Stimulated activated CD8-positive, alpha-beta memory T cell treated with anti-CD3 and anti-CD28 coated beads, Interleukin-12 subunit alpha, Interleukin-12 subunit beta, amount 100 ng/mL, for 1 hour (primary cell): ENCODE measurements at regions not wholly inside any gene's neighbourhood (a gene's known extent, or its start where the extent isn't known, plus 50 kb on each side); places are given as distances from the start of the nearest gene placed in this dataset.
"Not testable (repeated sequence)": the region's sequence is repeated elsewhere in the genome, so short reads cannot be mapped to it uniquely, and the experiment has no call there.

ENCODE experiments used
- DNase-seq: peaks from one replicate; pipeline ENCODE4 v3.0.0-alpha.2; 2020; ENCODE audit warnings: low read depth

GRCh38 chr10:78096486-78096885 is 62.8 kb downstream of the RPS24 start:
- DNase-seq: not testable (repeated sequence)

- not testable (repeated sequence) for DNase-seq
Measured at GRCh38 chr10:78102593-78102992, 68.9 kb downstream of the RPS24 start.

GRCh38 chr10:78109210-78109609 is 75.5 kb downstream of the RPS24 start:
- DNase-seq: no peak

GRCh38 chr10:78115135-78115853 is 81.6 kb downstream of the RPS24 start:
- no peak for DNase-seq

DNA sequence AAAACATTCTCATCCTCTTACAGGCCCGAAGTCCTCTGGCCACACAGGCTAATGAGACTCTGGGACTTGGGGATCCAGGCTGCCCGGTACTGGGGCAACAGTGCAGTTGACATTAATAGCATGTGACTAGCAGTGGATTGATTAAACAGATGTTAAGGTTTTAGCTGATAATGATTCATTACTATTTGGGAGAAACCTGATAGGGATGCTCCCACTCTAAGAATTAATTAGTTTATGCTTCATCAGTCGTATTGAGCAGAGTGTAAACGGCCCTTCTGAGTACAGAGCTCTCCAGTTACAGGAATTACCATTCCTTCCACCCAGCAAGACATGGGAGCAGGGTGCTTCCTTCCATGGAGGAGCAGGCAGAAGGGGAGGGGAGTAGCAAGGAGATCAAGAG is 82.7 kb downstream of the RPS24 start:
- no peak for DNase-seq

GRCh38 chr10:78118591-78118990 is 84.9 kb downstream of the RPS24 start:
- no peak for DNase-seq

GRCh38 chr10:78121801-78122200 is 88.1 kb downstream of the RPS24 start:
- DNase-seq: no peak

GRCh38 chr10:78124167-78124566 is 90.5 kb downstream of the RPS24 start:
- no peak for DNase-seq

DNA sequence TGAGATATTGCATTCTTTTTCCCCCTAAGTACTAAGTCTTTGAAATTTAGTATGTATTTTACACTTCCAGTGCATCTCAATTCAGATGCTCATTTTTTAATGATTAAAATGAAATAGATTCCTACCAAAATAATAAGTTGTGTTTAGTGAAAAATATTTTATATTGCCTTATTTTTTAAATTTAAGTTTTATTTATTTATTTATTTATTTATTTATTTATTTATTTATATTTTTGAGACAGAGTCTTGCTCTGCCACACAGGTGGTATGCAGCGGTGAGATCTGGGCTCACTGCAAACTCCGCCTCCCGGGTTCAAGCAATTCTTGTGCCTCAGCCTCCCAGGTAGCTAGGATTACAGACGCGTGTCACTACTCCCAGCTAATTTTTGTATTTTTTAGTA is 95.5 kb downstream of the RPS24 start:
- DNase-seq: no peak

DNA sequence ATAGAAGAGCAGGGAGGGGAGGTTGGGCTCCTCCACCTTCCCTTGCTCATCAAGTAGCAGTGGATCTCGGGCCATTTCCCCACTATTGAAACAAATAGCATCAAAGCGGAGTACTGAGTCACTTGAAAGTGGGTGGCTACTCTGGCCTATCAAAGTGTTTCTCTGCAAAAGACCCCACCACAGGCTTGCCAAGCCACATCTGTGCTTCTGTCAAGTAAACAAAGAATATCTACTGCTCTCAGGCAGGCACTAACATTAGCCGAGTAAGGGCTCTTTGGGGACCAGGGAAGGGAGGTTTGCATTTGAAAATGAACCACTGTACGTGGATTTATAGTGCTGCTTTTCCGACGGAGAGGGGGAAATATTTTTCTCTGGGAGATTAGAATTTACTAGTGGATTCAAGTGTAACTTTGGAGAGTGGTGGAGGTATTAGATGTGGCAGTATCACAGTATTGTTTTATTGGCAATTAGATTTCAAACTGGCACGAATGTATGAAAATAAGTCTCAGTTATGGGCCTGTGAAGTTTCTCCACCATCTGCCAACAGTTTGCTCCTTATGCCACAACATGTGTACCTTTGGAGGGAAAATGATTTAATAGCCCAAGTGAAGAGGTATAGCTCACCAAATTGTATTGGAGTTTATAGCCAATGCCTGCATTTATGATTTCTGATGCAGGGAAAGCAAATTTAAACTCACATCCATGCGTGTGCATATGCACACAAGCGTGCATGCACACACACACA is 97.5 kb downstream of the RPS24 start:
- DNase-seq: no peak

DNA sequence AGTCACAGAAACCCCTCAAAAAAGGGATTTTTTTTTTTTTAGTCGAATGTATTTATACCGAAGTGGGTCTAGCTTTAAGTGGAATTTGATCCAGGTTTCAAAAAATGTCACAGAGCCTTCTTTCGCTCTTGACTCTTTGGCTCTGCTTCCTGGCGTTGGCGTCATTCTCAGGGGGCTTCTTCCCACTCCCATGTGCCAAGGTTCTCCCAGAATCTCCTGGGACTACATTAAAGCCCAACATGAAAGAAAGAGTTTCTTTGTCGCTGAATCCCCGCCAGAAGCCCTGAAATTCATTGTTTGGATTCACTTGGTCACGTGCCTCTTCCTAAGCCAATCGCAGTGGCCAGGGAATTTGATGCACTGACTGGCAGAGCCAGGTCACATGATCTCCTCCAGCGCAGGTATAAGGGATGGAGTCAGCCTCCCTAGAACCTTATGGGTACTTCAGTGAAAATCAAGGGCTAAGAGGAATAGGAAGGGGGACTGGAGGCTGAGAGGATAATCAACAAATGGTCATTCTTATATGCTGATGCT is 101.2 kb downstream of the RPS24 start:
- no peak for DNase-seq

GRCh38 chr10:78137147-78137546 is 103.5 kb downstream of the RPS24 start:
- no peak for DNase-seq

GRCh38 chr10:78139341-78139740 is 105.7 kb downstream of the RPS24 start:
- DNase-seq: no peak

GRCh38 chr10:78140066-78140630 is 106.5 kb downstream of the RPS24 start:
- no peak for DNase-seq

DNA sequence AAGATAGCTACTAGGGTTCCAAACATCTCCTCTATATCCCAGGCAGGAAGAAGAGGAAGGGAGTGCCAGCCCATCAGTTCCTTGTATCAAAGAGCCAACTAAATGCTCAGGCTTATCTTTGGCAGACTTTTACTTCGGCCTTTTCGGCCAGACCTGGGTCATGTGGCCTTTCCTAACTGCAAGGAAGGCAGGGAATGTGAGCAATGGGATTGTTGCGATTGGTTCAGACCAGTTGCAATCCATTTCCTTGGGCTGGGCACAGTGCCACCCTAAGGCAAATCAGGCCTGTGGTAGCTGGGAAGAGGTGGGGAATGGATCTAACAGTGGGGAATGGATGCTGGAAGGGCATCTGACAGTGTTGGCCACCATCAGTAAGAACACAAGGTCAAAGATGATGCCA is 109.9 kb downstream of the RPS24 start:
- no peak for DNase-seq

- no peak for DNase-seq
Measured at GRCh38 chr10:78146200-78146599, 112.5 kb downstream of the RPS24 start.

GRCh38 chr10:78147202-78147601 is 113.5 kb downstream of the RPS24 start:
- no peak for DNase-seq

- DNase-seq: no peak
Measured at GRCh38 chr10:78148216-78148960, 114.7 kb downstream of the RPS24 start.

DNA sequence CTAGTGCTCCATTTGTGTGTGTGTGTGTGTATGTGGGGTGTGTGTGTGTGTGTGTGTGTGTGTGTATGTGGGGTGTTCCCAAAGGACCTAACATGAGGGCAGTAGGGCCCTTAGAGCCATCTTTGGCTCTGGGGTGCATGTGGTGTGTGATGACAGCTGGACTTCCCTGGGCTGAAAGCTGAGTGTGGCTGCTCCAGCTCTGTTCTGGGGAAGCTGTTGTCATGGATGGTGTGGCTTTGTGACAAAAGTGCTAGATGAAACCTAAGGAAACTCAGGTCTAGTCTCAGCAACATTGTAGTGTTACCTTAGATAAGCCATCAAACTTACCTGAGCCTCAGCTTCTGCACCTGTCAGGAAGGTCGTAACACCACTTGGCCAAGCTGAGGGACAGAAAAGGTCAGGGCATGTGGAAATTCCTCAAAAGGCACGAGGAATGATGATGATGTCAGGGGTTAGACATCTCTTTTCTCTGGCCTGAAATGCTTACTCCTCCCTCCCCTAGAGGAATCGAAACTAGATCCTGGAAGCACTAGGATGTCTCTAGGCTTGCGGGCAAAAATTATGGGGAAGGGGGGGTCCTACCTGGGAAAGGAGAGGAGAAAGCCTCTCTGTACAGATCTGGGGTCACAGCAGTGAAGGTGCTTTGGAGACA is 115.4 kb downstream of the RPS24 start:
- no peak for DNase-seq

- no peak for DNase-seq
Measured at GRCh38 chr10:78150756-78151155, 117.1 kb downstream of the RPS24 start.

DNA sequence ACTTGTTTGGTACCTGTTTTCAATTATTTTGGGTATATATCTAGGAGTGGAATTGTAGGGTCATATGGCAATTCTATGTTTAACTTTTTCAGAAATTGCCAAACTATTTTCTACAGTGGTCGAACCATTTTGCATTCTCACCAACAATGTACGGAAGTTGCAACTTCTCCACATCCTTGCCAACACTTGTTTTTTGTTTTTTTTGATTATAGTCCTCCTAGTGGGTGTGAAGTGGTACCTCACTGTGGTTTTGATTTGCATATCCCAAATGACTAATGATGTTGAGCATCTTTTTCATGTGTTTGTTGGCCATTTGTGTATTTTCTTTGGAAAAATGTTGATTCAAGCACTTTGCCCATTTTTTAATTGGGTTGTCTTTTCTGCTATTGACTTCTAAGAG is 122.1 kb downstream of the RPS24 start:
- DNase-seq: no peak

GRCh38 chr10:78160591-78160990 is 126.9 kb downstream of the RPS24 start:
- no peak for DNase-seq
